ENCODE measurements at regions not wholly inside any gene's neighbourhood (a gene's known extent, or its start where the extent isn't known, plus 50 kb on each side); places are given as distances from the start of the nearest gene placed in this dataset.

DNA sequence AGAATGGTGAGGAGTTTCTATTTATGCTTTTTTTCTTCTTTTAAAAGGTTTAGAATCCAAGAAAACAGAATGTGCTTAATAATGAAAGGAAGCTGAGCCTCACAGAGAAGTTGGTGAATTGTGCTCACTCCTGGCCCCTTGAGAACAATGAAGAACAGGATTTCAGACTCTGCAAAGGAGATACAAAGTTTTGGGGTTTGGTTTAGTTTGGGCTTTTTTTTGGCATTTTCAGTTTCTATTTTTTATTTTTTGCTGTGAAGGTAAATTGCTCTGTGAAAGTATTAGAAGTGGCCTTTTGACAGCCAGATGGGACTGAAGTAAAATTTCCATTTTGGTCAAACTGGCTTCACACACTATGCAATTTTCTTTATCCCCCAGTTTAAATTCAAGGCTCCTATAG lies 247.3 kb upstream of the GYPC start:
- Histone ChIP-seq H3K79me2 (ENCODE audit: low read length) (no peaks in the 10 kb centered on the region), H3K9me2 (replicated peaks; ENCODE audit: low read length) (no peaks in the 10 kb centered on the region), H3K4me1 (ENCODE audit: insufficient read depth, low read length) (no peaks in the 10 kb centered on the region), H3K9me3 (ENCODE audit: low read length) (0 out of 2 replicates have a peak, but pooled peaks cover under 1% of the 10 kb centered on the region), H3K36me3 (ENCODE audit: low read depth, low read length) (no peaks in the 10 kb centered on the region), H3K9ac (ENCODE audit: low read length) (no peak overlapping the region), H3F3A (ENCODE audit: low read length, unreplicated experiment) (no peaks in the 10 kb centered on the region), H3K4me3 (ENCODE audit: low read length) (no peak overlapping the region), H3K27me3 (ENCODE audit: low read length) (no peaks in the 10 kb centered on the region), H3K4me2 (ENCODE audit: low read length) (no peak overlapping the region), H3K27ac (ENCODE audit: low read length) (no peak overlapping the region), H4K20me1 (ENCODE audit: low read length) (no peaks in the 10 kb centered on the region), H2AFZ (ENCODE audit: low read length) (no peak overlapping the region)
- ChIA-PET CTCF (no interaction called here), POLR2A (ENCODE audit: unreplicated experiment) (no interaction called here)
- TF ChIP-seq, protein P1, sequence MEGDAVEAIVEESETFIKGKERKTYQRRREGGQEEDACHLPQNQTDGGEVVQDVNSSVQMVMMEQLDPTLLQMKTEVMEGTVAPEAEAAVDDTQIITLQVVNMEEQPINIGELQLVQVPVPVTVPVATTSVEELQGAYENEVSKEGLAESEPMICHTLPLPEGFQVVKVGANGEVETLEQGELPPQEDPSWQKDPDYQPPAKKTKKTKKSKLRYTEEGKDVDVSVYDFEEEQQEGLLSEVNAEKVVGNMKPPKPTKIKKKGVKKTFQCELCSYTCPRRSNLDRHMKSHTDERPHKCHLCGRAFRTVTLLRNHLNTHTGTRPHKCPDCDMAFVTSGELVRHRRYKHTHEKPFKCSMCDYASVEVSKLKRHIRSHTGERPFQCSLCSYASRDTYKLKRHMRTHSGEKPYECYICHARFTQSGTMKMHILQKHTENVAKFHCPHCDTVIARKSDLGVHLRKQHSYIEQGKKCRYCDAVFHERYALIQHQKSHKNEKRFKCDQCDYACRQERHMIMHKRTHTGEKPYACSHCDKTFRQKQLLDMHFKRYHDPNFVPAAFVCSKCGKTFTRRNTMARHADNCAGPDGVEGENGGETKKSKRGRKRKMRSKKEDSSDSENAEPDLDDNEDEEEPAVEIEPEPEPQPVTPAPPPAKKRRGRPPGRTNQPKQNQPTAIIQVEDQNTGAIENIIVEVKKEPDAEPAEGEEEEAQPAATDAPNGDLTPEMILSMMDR (conservative IDR thresholded peaks at IDR 0.05; ENCODE audit: low read depth, low read length): no peak
- no peak for TF ChIP-seq EZH2 (IDR thresholded peaks at IDR 0.05; ENCODE audit: low read length, unreplicated experiment)
- no peak for TF ChIP-seq EZH2phosphoT487 (IDR thresholded peaks at IDR 0.05; ENCODE audit: borderline replicate concordance, low read length)
- no peak for DNase-seq
- no peak for ATAC-seq
- no TSS peak for BruUV-seq (replicated peaks)
- intact Hi-C loops (cut with micrococcal nuclease): no loop called here

DNA sequence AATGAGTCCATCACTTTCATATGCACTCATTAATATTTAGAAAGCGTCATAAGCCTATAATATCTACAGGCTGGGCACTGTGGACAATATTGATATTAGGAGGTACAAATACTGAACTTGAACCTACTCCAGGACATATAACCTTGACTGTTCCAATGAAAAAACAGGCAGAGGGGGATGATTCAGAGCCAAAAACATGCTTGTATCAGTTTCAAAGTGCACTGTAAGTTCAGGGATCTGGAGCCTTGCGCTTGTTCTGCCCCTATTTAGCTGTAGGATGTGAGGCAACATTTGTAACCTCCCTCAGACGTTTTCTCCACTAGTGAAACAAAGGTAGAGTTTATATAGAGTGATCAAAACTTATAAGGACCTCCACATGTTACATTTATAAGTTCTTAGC lies 246.1 kb upstream of the GYPC start:
- H3K9me3 ChIP-seq (ENCODE audit: low read length): no peaks in the 10 kb centered on the region
- TF ChIP-seq EZH2 (IDR thresholded peaks at IDR 0.05; ENCODE audit: low read length, unreplicated experiment) (no peak), EZH2phosphoT487 (IDR thresholded peaks at IDR 0.05; ENCODE audit: borderline replicate concordance, low read length) (no peak)
- TF ChIP-seq, protein P1 (conservative IDR thresholded peaks at IDR 0.05; ENCODE audit: low read depth, low read length): no peak
- no peak overlapping the region for H2AFZ ChIP-seq (ENCODE audit: low read length)
- H3K4me1 ChIP-seq (ENCODE audit: insufficient read depth, low read length): no peaks in the 10 kb centered on the region
- no peaks in the 10 kb centered on the region for H3K9me2 ChIP-seq (replicated peaks; ENCODE audit: low read length)
- H3K27me3 ChIP-seq (ENCODE audit: low read length): no peaks in the 10 kb centered on the region
- no peak overlapping the region for H3K4me2 ChIP-seq (ENCODE audit: low read length)
- no peak overlapping the region for H3K27ac ChIP-seq (ENCODE audit: low read length)
- no peak overlapping the region for H3K9ac ChIP-seq (ENCODE audit: low read length)
- ATAC-seq: no peak
- no peaks in the 10 kb centered on the region for H3K36me3 ChIP-seq (ENCODE audit: low read depth, low read length)
- H3K4me3 ChIP-seq (ENCODE audit: low read length): no peak overlapping the region
- DNase-seq: no peak
- ChIA-PET CTCF (no interaction called here), POLR2A (ENCODE audit: unreplicated experiment) (no interaction called here)
- intact Hi-C loops (cut with micrococcal nuclease): no loop called here
- no peaks in the 10 kb centered on the region for H3F3A ChIP-seq (ENCODE audit: low read length, unreplicated experiment)
- H3K79me2 ChIP-seq (ENCODE audit: low read length): no peaks in the 10 kb centered on the region
- H4K20me1 ChIP-seq (ENCODE audit: low read length): no peaks in the 10 kb centered on the region
- BruUV-seq (replicated peaks): no TSS peak

- H4K20me1 ChIP-seq (ENCODE audit: low read length): no peaks in the 10 kb centered on the region
- ChIA-PET POLR2A (ENCODE audit: unreplicated experiment) (no interaction called here), CTCF (no interaction called here)
- no peak for ATAC-seq
- H3K9me3 ChIP-seq (ENCODE audit: low read length): peaks cover 4% of the 10 kb centered on the region; the same call in 1 of the 2 replicates
- TF ChIP-seq EZH2phosphoT487 (IDR thresholded peaks at IDR 0.05; ENCODE audit: borderline replicate concordance, low read length): no peak
- TF ChIP-seq EZH2 (IDR thresholded peaks at IDR 0.05; ENCODE audit: low read length, unreplicated experiment): no peak
- TF ChIP-seq, protein P1 (conservative IDR thresholded peaks at IDR 0.05; ENCODE audit: low read depth, low read length): no peak
- H3K4me3 ChIP-seq (ENCODE audit: low read length): no peak overlapping the region
- no peak overlapping the region for H2AFZ ChIP-seq (ENCODE audit: low read length)
- no peak for DNase-seq
- H3K9ac ChIP-seq (ENCODE audit: low read length): no peak overlapping the region
- H3K36me3 ChIP-seq (ENCODE audit: low read depth, low read length): no peaks in the 10 kb centered on the region
- no peak overlapping the region for H3K27ac ChIP-seq (ENCODE audit: low read length)
- no peaks in the 10 kb centered on the region for H3K4me1 ChIP-seq (ENCODE audit: insufficient read depth, low read length)
- no peaks in the 10 kb centered on the region for H3K27me3 ChIP-seq (ENCODE audit: low read length)
- intact Hi-C loops (cut with micrococcal nuclease): no loop called here
- H3F3A ChIP-seq (ENCODE audit: low read length, unreplicated experiment): no peaks in the 10 kb centered on the region
- H3K9me2 ChIP-seq (replicated peaks; ENCODE audit: low read length): no peaks in the 10 kb centered on the region
- H3K79me2 ChIP-seq (ENCODE audit: low read length): no peaks in the 10 kb centered on the region
- BruUV-seq (replicated peaks): no TSS peak
- no peak overlapping the region for H3K4me2 ChIP-seq (ENCODE audit: low read length)
Observed at GRCh38 chr2:126413079-126413478, 242.9 kb upstream of the GYPC start.
